Heart left ventricle (tissue), 13 donors: ENCODE measurements at regions not wholly inside any gene's neighbourhood (a gene's known extent, or its start where the extent isn't known, plus 50 kb on each side); places are given as distances from the start of the nearest gene placed in this dataset.

Experiments
- CTCF ChIP-seq, 12 donors: fragments of 200-600 bp; sonication (generic) in 4 of 12; IDR thresholded peaks; one replicate each; pipeline versions ENCODE4 v1.5.0 to v1.8.0; 2018 to 2022; ENCODE audit warnings: antibody characterized with exemption in 12 of 12, mild to moderate bottlenecking in 5 of 12
- POLR2A ChIP-seq, 2 donors: fragments of 450-650 bp; IDR thresholded peaks; one replicate each; pipeline ENCODE4 v1.6.1; 2017; ENCODE audit warnings: antibody characterized with exemption in 2 of 2, mild to moderate bottlenecking in 2 of 2, moderate library complexity in 2 of 2
- donor health status: ischemic (EF 13 %, LVEDD 7.1; RV severe dilation, severe dysfunction).
- donor health status: DM: no; HTN: yes; CAD: no.
- donor health status: DM: no; HTN: no; CAD: no.
- donor health status: ischemic (EF 25% LVEDD 6.9; RV normal size, moderate dysfunction).
- donor health status: ischemic (EF 25% LVEDD 5.7; RV mildly dilated, moderate dysfunction).
- donor health status: ischemic (EF 35%, LVEDD 5.7; RV mildly dilated, moderate dysfunction).
- donor health status: nonischemic (EF 11% LVEDD 7.7; RV severe dilation, severe dysfunction).
- donor health status: DM: yes; HTN: yes; CAD: no.
- donor health status: PGD.
- donor health status: ischemic (EF 29% LVEDD 5.4; RV normal size, mild dysfunction).
- donor health status: nonischemic (EF 23%, LVEDD 6.1; RV moderate dilation, normal function).

- no peak for TF ChIP-seq CTCF (IDR thresholded peaks at IDR 0.05)
- TF ChIP-seq POLR2A (IDR thresholded peaks at IDR 0.05), result no peak
Observed at GRCh38 chrX:122546269-122546668, 637.8 kb upstream of the GRIA3 start.
